GM18909 (cell line): ENCODE measurements at regions not wholly inside any gene's neighbourhood (a gene's known extent, or its start where the extent isn't known, plus 50 kb on each side); places are given as distances from the start of the nearest gene placed in this dataset.

ENCODE experiments used
- ATAC-seq: cut with Tn5 transposase; IDR thresholded peaks from one replicate; pipeline ENCODE4 v1.9.1; 2021; ENCODE audit warnings: mild to moderate bottlenecking; ENCODE audit not compliant: unreplicated experiment, poor library complexity

DNA sequence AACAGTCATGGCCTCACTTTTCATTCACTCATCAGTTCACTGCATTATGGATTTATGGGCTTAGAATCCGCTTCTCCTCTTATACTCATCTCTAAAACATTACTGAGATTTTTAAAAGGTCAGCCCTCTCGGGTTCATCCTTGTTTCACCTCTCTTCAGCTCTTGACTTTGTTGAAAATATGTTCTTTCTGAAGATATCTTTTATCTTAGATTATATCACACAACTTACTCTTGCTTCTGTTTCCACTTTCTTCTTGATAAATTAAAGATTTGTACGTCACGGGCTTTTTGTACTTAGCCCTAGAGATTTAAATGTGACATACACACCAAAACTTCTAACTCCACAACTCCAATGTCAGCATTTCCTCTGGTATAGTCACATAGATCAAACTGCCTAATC lies 342.5 kb upstream of the TMEM229A start:
- no peak for ATAC-seq

DNA sequence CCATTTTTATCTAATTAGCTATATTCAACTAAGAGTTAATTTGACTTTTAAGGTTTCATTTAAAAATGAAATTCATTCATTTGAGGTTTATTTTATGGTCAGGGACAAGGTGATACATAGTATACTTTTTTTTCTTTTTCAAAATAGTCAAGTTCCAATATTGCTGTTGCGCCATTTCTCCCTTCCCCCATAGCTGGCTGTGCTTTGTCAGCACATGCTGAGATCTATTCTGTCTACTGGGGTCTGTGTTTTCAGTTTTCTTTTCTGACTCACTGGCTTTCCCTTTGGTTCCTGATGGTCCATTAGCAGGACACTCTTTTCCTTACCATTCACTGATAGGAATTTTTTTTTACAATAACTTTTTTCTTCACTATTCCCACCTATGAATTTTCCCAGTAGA lies 336.4 kb upstream of the TMEM229A start:
- ATAC-seq, result no peak

DNA sequence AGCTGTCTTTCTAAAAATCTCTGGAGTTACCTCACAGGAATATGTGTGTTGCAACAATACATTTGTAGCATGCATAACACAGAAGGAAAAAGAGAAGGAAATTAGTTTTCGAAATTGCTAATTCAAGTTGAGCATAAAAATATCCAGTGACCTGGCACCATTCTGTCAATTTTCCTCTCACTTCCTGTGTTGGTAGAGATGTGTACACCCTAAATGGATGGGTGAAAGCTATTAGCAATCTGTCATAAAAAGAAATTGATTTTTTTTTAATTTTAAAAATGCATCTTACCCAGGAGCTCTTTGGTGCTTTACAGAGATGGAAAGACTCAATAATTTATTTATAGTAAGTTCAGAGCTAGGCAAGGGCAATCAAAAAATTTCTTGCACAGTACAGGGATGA lies 333.3 kb upstream of the TMEM229A start:
- no peak for ATAC-seq

DNA sequence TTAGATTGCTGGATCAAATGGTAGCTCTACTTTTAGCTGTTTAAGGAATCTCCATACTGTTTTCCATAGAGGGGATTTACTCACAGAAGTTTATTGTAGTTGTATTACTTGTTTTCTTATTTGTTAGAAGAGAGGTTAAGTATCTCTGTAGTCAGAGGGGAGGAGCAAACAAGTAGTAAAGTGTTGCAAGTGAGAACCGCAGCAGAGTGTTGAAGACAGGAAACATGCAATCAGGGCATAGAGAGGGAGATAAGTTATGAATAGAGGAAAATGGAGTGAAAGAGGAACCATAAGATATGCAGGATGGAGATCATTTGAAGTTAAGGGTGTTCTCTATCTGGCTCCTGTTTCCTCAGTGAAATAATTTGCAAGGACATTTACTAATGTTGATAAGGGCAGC lies 331.4 kb upstream of the TMEM229A start:
- ATAC-seq, result no peak

DNA sequence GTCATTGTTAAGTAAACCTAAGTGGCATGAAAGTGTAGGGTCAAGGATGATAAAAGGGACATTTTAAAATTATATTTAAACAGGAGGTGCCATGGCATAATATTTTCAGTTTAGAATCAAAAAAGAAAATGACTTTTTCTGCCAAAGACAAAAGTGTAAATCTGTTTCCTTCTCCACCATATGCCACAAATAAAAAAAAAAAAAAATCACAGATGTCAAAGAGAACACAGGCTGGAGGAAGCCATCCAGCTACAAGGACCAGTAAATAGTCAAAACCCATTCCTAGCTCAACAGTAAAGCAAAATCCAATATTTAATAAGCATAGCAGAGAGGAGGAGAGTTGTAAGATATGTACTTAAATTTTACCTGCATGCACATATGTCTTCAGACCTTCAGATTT lies 321.3 kb upstream of the TMEM229A start:
- no peak for ATAC-seq

DNA sequence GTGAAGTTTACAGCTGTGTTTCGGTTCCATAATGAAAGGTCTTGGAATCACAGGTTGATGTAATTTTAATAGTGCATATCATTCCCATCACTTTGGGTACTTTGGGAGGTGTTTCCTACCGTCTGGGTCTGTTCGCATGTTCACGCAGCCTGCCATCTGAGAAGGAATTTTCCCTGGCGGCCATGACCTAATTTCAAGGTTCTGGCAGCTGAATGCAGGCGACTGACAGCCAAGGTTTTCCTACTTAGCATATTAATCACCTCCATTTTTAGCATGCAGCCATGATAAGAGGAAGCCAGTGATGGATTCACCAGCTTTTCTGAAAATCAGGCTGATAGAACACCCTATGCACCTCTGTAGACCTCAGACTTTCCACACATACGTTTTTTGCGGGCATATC lies 319.1 kb upstream of the TMEM229A start:
- no peak for ATAC-seq

DNA sequence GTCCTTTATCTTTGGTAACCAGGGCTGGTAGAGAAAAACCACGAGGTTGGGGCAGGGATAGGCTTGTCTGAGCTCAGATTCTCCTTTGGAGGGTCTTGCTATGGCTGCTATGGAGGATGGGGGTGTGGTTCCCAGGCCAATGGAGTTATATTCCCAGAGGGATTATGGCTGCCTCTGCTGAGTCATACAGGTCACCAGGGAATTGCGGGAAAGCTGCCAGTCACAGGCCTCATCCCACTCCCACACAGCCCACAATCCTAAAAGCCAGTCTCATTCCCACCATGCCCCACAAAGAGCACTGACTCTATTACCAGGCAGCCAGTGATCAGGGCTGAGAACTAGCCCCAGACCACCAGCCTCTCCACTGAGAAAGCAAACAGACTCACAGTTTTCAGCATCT lies 316.6 kb upstream of the TMEM229A start:
- no peak for ATAC-seq

DNA sequence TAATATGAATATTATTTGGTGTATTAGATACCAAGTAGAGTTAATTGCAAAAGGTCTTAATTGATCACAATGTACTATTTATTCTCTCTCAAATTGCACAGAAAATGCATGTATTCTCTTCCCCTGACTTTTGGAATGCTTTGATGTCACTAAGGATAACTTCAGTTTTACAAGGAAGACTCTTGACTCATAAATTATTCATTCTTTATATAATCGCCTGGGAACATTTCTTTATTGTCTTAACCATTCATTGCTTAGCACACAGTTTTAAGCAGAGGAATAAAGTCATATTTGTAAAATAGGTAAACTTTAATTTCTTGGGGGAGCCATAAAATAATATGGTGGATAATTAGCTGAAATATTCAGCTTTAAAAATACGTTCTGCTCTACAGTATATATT lies 306.0 kb upstream of the TMEM229A start:
- ATAC-seq, result no peak

DNA sequence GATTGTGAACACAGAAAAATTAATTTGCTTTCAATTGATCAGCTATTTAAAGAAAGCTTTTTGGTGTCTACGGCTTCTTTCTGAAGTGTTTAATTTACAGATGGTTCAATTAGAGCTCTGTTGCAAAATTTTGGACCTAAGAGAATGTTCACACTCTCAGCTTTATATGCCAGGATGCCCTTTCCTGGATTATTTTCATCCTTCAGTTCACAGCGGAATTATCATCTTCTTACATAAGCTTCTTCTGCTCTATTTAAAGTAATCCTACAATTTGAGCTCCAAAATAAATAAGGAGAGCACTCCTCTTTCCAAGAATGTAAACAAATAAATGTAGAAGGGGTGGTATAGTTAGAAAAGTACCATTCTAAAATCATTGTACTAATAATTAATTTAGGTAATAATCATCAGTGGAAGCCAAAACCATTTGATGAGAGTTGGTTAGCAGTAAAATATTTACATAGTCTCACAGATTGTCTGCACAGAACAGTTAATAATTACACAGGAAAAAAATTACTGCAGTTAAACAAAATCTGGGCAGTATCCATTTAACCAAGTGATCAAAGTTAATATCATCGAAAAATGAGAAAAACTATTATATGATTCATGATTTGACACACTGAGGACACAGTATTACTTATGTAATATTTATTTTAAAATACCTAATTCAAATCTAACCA lies 298.0 kb upstream of the TMEM229A start:
- no peak for ATAC-seq

DNA sequence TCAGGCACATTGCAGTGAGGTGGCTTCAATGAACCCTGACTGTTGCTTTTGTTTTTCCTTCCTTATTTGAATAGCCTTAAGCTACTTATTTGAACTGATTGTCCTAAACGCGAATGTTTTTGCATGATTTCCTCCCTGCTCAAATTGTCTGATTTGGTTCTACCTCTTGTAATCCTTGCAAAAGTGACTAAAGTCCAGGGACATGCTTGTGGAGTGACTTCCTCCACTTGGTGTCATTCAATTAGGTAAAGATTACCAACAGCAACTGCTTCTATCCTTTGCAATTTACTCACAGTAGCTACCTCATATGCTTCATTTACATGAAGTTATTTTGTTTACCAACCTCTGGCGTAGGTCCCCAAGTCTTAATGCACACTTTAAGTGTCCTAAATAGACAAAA lies 295.9 kb upstream of the TMEM229A start:
- ATAC-seq, result no peak

DNA sequence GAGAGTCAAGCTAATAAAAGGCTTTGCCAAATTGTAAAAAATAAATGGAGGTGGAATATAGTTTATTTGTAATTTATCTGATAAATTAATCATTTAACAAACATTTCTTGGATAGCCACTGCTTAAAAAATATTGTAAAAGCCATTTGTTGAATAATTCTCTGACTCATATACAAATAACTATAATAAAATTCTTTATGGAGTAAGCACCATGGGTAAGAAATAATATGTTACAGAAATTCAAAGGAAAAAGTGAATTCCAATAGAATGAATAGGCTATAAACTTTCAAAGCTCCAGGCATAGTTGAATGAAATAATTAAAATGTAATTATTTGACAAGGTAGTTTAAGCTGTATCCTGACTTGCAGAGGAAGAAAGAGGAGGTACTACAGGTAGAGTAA lies 291.4 kb upstream of the TMEM229A start:
- ATAC-seq, result no peak

DNA sequence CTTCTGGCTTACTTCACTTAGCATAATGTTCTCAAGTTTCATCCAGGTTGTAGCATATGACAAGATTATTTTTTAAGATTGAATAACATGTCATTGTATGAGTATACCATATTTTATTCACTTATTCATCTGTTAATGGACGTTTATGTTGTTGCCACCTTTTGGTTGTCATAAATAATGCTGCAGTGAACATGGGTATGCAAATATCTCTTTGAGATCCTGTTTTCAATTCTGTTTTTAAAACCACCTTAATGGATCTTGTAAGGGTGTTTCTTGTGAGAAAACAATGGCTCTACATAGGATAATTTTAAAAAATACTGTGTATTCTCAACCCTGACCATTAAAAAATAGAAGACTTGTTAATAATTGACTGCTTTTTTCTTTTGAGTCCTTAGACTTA lies 290.7 kb upstream of the TMEM229A start:
- no peak for ATAC-seq

DNA sequence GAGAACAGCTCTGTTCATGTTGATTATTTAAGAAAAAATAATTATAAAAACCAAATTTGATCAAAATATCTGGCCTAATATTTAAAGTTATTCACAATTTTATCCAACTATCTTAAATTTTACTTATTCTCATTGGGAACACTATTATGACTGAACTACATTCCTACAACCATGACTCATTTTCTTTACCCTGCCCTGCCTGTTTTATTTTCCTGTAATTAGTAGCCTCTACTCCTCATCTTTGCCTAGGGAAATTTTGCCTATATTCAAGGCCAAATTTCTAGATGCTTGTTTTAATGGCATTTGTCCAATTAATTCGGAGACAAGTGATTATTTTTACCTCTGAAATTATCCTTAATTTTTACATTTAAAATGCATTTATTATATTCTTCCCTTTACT lies 289.7 kb upstream of the TMEM229A start:
- ATAC-seq, result no peak

DNA sequence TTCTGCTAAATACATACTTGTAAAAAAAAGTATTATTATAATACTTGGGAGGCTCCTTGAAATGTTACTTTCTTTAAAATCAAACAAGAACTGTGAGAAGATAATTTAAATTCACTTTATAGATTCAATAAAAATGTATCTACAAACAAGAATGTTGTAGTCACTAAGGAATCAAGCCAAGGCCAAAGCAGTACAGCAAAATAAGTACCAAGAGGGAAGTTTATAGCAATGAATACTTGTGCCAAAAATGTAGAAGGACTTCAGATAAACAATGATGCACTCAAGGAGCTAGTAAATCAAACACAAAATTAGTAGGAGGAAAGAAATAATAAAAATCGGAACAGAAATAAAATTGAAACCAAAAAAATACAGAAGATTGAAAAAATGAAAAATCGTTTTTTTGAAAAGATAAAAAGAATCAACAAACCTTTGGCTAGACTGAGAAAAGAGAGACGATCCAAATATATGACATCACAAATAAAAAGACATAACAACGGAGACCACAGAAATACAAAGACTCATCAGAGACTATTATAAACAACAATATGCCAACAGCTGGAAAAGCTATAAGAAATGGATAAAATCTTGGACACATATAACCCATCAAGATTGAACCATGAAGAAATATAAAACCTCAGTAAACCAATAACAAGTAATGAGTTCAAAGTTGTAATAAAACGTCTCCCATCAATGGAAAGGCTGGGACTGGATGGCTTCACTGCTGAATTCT lies 286.0 kb upstream of the TMEM229A start:
- no peak for ATAC-seq

DNA sequence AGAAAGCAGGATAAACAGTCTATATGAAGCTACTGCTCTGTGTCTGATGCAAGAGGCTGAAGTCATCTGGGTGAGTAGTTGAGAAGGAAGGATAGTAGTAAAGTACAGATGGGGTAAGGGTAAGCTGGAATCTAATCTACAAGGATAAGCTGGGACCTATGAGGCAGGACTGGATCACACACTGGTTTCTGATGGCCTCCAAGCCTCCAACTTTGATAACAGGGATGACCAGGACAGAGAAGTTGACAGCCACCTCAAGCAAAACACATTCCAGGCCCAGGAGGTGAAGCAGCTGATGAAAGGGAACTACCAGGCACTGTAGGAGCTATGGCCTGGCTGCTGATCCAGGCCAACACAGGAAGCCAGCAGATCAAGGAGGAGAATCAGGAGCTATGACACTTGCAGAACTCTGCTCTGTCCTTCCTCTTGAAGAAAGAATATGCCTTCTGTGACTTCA lies 278.1 kb upstream of the TMEM229A start:
- ATAC-seq, result no peak

DNA sequence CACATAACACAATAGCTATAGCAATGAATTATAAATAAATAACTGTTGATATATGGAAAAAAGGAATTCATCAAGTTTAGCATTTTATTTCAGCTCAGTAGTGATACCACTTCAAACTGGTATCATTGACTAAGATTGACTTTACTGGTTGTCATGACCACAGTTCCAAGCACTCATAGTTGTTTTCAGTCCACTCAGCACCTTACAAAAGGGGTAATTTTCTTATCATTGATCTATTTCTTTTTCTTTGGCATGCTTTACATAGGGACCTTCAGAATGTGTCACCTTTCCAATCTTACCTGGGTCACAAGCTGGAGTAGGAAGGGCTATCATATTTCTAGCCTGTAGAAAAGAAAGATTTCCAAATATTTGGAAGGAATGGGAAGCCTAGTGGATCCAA lies 275.5 kb upstream of the TMEM229A start:
- ATAC-seq, result no peak

DNA sequence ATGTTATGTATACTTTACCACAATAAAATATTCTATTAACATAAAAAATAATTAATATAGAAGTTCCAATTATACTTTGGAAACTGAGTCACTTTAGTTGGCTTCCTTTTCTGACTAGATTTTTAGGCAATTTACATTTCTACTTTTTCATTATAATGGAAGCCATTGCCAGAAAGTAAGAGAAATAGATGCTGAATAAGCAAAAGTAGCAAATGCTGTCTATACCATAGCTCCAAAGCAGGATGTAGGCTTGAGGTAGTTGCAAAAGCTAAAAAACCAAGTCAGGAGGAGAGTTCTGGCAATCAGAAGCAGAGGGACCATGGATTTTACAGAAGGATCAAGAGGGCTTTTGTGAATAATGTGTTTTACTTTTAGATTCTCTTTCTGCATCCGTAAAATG lies 262.4 kb upstream of the TMEM229A start:
- ATAC-seq, result no peak

DNA sequence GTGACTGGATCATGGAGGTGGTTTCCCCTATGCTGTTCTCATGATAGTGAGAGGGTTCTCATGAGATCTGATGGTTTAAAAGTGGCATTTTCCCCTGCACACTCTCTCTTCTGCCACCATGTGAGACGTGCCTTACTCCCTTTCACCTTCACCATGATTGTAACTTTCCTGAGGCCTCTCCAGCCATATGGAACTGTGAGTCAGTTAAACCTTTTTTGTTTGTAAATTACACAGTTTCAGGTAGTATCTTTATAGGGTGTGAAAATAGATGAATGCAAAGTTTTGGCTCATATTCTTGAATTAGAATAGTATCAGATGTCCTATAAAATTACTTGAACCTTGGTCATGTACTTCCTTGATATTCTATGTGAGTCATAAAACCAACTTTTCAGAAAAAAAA lies 252.1 kb upstream of the TMEM229A start:
- ATAC-seq, result no peak

DNA sequence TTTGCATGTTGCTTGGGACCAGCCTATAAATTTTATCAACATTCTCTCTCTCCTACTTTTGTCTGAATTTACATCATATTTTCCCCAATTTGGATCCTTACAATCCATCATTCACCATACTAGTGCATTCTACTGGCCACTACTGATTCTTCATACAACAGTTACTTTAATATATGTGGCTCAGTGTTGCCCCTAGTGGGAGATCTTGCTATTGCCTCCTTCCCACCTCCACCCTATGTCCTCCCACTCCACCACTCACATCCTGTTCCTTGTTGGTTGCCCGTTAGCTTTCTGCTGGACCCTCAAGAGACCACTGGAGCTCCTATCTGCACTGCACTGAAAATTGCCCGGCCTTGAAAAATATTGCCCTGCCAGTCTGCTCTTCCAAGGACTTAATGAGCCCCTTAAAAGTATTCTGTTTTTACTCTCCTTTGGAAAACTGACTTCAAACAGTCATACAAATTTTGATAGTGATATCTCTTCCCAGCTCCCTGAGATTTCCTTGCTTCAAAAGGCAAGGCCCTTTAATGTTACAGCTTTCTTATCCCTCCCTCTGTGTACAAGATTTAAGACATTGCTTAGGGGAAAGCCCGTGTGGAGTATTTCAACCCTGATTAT lies 243.2 kb upstream of the TMEM229A start:
- ATAC-seq, result peak; percentile 97

DNA sequence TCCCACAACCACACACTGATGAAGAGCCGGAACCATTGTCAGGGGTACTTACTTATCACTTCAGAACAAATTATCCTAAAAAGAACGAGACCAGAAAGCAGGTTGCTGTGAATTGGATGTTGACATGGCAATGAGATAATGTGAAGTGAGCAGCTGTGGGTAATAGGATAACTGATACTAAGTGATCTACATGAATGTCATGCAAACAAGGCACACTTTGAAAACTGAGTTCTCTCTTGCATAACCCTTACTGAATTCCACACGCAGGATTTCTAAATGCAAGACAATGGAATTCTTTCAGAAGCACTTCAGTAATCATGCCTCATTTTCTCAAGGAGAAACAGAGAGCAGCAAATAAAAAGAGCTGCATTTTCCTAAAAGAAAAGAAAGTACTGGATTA lies 242.5 kb upstream of the TMEM229A start:
- ATAC-seq, result no peak

DNA sequence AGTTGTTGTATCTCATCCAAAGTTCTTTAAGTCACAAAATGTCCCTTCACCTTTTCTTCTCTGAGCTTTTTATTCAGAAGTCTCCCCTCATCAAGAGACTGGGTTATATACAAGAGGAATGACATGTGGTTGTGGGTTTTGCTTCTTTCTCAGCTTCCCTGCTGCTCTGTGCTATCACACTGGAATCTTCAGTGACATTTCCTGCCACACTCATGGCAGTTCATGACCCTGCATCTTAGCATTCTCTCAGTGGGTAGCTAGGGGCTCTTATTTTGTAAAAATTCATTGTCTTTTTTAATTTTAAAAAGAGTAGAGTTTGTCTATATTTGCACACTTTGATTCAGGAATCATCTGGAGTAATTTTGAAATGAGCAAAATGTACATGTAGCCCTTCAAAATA lies 236.9 kb upstream of the TMEM229A start:
- ATAC-seq, result no peak

DNA sequence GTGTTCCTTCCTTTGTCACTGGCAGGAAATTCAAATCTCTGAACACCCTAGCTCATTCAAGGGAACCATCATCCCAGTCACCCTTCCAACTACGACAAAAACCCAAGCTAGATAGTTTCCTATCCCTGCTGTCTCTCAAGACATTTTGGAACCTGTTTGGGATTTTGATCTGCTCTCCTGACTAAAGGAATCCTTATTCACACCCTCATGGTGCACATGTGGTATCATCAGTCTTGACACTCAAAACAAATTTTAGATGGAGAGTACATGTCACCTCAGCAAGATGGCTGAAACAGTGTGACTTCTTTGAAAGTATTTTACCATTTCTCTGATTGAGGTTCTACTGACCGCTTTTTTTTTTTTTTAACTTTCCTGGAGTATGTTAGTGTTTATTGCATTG lies 234.3 kb upstream of the TMEM229A start:
- ATAC-seq, result no peak
